ENCODE measurements at regions not wholly inside any gene's neighbourhood (a gene's known extent, or its start where the extent isn't known, plus 50 kb on each side); places are given as distances from the start of the nearest gene placed in this dataset.

DNA sequence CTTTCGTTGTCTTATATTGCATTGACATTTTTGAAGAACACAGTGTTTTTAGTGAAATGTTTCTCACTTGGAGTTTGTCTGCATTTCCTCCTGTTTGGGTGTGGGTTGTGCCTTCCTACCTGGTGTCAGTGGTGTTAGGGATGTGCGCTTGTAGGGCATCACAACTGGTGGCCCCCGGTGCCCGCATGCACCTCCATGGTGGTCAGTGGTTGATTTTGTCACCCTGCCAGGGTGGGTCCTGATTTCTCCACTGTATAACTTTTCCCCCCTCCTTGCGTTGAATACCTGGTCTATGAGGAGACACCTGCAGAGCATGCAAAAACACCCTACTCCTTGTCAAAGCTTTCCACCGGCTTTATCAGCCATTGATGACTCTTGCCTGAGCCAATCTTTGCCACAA lies 132.9 kb downstream of the BARX1 start:
- no peak for TF ChIP-seq ISL1 (CRISPR knock-in tag; IDR thresholded peaks at IDR 0.05)
- TF ChIP-seq CSDC2 (CRISPR knock-in tag; IDR thresholded peaks at IDR 0.05), result no peak
- TF ChIP-seq, protein P1, sequence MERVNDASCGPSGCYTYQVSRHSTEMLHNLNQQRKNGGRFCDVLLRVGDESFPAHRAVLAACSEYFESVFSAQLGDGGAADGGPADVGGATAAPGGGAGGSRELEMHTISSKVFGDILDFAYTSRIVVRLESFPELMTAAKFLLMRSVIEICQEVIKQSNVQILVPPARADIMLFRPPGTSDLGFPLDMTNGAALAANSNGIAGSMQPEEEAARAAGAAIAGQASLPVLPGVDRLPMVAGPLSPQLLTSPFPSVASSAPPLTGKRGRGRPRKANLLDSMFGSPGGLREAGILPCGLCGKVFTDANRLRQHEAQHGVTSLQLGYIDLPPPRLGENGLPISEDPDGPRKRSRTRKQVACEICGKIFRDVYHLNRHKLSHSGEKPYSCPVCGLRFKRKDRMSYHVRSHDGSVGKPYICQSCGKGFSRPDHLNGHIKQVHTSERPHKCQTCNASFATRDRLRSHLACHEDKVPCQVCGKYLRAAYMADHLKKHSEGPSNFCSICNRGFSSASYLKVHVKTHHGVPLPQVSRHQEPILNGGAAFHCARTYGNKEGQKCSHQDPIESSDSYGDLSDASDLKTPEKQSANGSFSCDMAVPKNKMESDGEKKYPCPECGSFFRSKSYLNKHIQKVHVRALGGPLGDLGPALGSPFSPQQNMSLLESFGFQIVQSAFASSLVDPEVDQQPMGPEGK (CRISPR knock-in tag; IDR thresholded peaks at IDR 0.05; ENCODE audit: borderline replicate concordance), result no peak
- TF ChIP-seq ZFP30 (CRISPR knock-in tag; IDR thresholded peaks at IDR 0.05), result no peak
- TF ChIP-seq GLIS3 (CRISPR knock-in tag; IDR thresholded peaks at IDR 0.05), result no peak
